Adrenal gland (tissue), 5 donors: ENCODE measurements at regions not wholly inside any gene's neighbourhood (a gene's known extent, or its start where the extent isn't known, plus 50 kb on each side); places are given as distances from the start of the nearest gene placed in this dataset.

Experiments used
- CTCF ChIP-seq, 6 experiments: fragments of 450-650 bp in 4 of 6; fragments of 200-600 bp in 2 of 6; sonication (generic) in 1 of 6; IDR thresholded peaks; 1 replicate in 5 of 6; 2 replicates in 1 of 6; pipeline versions ENCODE4 v1.5.1 to v1.8.0; 2016 to 2021; ENCODE audit warnings: antibody characterized with exemption in 6 of 6, mild to moderate bottlenecking in 2 of 6, moderate library complexity in 1 of 6
- POLR2A ChIP-seq, 2 donors: fragments of 450-650 bp; IDR thresholded peaks; one replicate each; pipeline ENCODE4 v1.6.1; 2017; ENCODE audit warnings: antibody characterized with exemption in 2 of 2, mild to moderate bottlenecking in 2 of 2, moderate library complexity in 1 of 2
- donor health status: DM: no; HTN: no; CAD: no.

- TF ChIP-seq CTCF (IDR thresholded peaks at IDR 0.05) (no peak), POLR2A (IDR thresholded peaks at IDR 0.05) (no peak)
Observed at GRCh38 chr12:74446466-74446865, 91.2 kb upstream of the ATXN7L3B start.
